GM12878 (cell line): ENCODE measurements at regions not wholly inside any gene's neighbourhood (a gene's known extent, or its start where the extent isn't known, plus 50 kb on each side); places are given as distances from the start of the nearest gene placed in this dataset.

Experiments used
- CTCF ChIP-seq, 3 experiments: IDR thresholded peaks in 2 of 3; conservative IDR thresholded peaks in 1 of 3; 2 replicates each; pipeline ENCODE4 v1.5.1; 2011; ENCODE audit warnings: low read depth in 3 of 3, low read length in 3 of 3, mild to moderate bottlenecking in 3 of 3, control low read depth in 2 of 3, moderate library complexity in 2 of 3, inconsistent platforms in 1 of 3, mixed read lengths in 1 of 3; ENCODE audit not compliant: control insufficient read depth in 2 of 3, insufficient read depth in 1 of 3; ENCODE audit errors: extremely low read depth in 1 of 3
- FOS ChIP-seq: IDR thresholded peaks from 3 replicates; pipeline ENCODE4 v1.6.1; 2011; ENCODE audit warnings: borderline replicate concordance; ENCODE audit not compliant: insufficient read length; ENCODE audit errors: extremely low read depth
- POLR2A ChIP-seq: IDR thresholded peaks from 2 replicates; pipeline ENCODE4 v1.6.1; 2011; ENCODE audit warnings: low read depth, mild to moderate bottlenecking, low read length
- RFX5 ChIP-seq: IDR thresholded peaks from 2 replicates; pipeline ENCODE4 v1.6.1; 2011; ENCODE audit warnings: low read depth, low read length, improper control_type of control experiment
- SPI1 ChIP-seq: IDR thresholded peaks from 2 replicates; pipeline ENCODE4 v1.6.1; 2011; ENCODE audit warnings: low read depth, mild to moderate bottlenecking, low read length, moderate library complexity, borderline replicate concordance; ENCODE audit not compliant: insufficient read depth

DNA sequence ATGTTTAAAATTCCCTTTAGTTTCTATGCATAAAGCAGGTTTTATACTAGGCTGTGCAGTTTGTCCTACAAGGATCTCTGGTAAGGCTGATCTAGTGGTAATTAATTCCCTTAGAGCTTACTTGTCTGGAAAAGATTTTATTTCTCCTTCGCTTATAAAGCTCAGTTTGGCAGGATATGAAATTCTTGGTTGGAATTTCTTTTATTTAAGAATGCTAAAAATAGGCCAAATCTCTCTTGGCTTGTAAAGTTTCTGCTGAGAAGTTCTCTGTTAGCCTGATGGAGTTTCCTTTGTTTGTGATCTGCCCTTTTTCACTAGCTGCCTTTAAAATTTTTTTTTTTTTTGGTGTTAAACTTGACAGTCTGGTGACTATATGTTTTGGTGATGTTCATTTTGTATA, 237.1 kb upstream of the TLE4 start:
- TF ChIP-seq RFX5 (no peak), CTCF (IDR thresholded peaks at IDR 0.05 in 2 of 3, conservative IDR thresholded peaks at IDR 0.05 in 1 of 3; ENCODE audit: control insufficient read depth in 2 of 3, extremely low read depth in 1 of 3, insufficient read depth in 1 of 3, low read depth in 3 of 3, low read length in 3 of 3) (no peak), POLR2A (no peak), FOS (no peak), SPI1 (no peak)
